ENCODE measurements at regions not wholly inside any gene's neighbourhood (a gene's known extent, or its start where the extent isn't known, plus 50 kb on each side); places are given as distances from the start of the nearest gene placed in this dataset.

- TF ChIP-seq CTCF (conservative IDR thresholded peaks at IDR 0.05) = no peak
- TF ChIP-seq EZH2 (IDR thresholded peaks at IDR 0.05; ENCODE audit: low read depth) = no peak
These were observed 310.1 kb upstream of the KCNMB2 start for GRCh38 chr3:178226094-178226493.

All from PC-9 (cell line).